Left lung (tissue), 4 donors: ENCODE measurements at regions not wholly inside any gene's neighbourhood (a gene's known extent, or its start where the extent isn't known, plus 50 kb on each side); places are given as distances from the start of the nearest gene placed in this dataset.

Experiments
- ATAC-seq: fragments of 200-7000 bp; cut with Tn5 transposase; one replicate; pipeline ENCODE4 v1.9.1; 2020; ENCODE audit warnings: moderate library complexity
- DNase-seq, 4 donors: peaks; one replicate each; pipeline ENCODE4 v3.0.0-alpha.2; 2013 to 2020
- H3K27ac ChIP-seq, 2 donors: fragments of 200-600 bp; sonication (generic) in 1 of 2; one replicate each; pipeline versions ENCODE4 v1.5.0 to v1.8.0; 2020 to 2021
- H3K27me3 ChIP-seq, 2 donors: fragments of 200-600 bp; sonication (generic) in 1 of 2; one replicate each; pipeline versions ENCODE4 v1.5.0 to v1.8.0; 2020 to 2021
- H3K36me3 ChIP-seq, 2 donors: fragments of 200-600 bp; sonication (generic) in 1 of 2; one replicate each; pipeline versions ENCODE4 v1.5.0 to v1.8.0; 2020 to 2021
- H3K4me1 ChIP-seq, 2 donors: fragments of 200-600 bp; one replicate each; pipeline ENCODE4 v1.8.0; 2021
- H3K4me3 ChIP-seq, 2 donors: fragments of 200-600 bp; sonication (generic) in 1 of 2; one replicate each; pipeline versions ENCODE4 v1.5.0 to v1.8.0; 2020 to 2021; ENCODE audit warnings: mild to moderate bottlenecking in 1 of 2
- H3K9me3 ChIP-seq, 2 donors: fragments of 200-600 bp; sonication (generic) in 1 of 2; one replicate each; pipeline versions ENCODE4 v1.5.0 to v1.8.0; 2020 to 2021
- CTCF ChIP-seq, 2 donors: fragments of 200-600 bp; sonication (generic) in 1 of 2; IDR thresholded peaks; one replicate each; pipeline versions ENCODE4 v1.5.0 to v1.8.0; 2021; ENCODE audit warnings: antibody characterized with exemption in 2 of 2
- intact Hi-C, 2 donors: fragments of 100-400 bp; cut with DNase I; formaldehyde crosslinking; loops; one replicate each; pipeline versions ENCODE4 v1.11.2 to v1.14.2; 2022
- donor health status: DM: no; HTN: yes; CAD: no.
- donor health status: DM: no; HTN: no; CAD: no.

- H3K9me3 ChIP-seq, result no peaks in the 10 kb centered on the region
- H3K4me1 ChIP-seq, result peaks cover 4 to 8% of the 10 kb centered on the region in 2 donors
- intact Hi-C loops, result loop anchor here in 1 of 2 donors (5.0 kb wide), 1 partner anchor 153 kb away; no protein-coding TSS in a partner anchor
- no peak overlapping the region for H3K27ac ChIP-seq
- no peak overlapping the region for H3K4me3 ChIP-seq
- no peaks in the 10 kb centered on the region for H3K36me3 ChIP-seq
- TF ChIP-seq CTCF (IDR thresholded peaks at IDR 0.05), result no peak
- DNase-seq, result no peak
- peaks cover 0 to 44% of the 10 kb centered on the region in 2 donors for H3K27me3 ChIP-seq
- ATAC-seq, result no peak
These were observed 50.4 kb upstream of the ARHGEF7 start for GRCh38 chr13:111064661-111065060.

GRCh38 chr13:111062966-111063365, 52.1 kb upstream of the ARHGEF7 start:
- no peak for DNase-seq
- H3K4me1 ChIP-seq, result peaks cover 4 to 8% of the 10 kb centered on the region in 2 donors
- intact Hi-C loops, result no loop called here
- peaks cover 0 to 36% of the 10 kb centered on the region in 2 donors for H3K27me3 ChIP-seq
- H3K9me3 ChIP-seq, result no peaks in the 10 kb centered on the region
- no peaks in the 10 kb centered on the region for H3K36me3 ChIP-seq
- no peak overlapping the region for H3K27ac ChIP-seq
- no peak overlapping the region for H3K4me3 ChIP-seq
- no peak for TF ChIP-seq CTCF (IDR thresholded peaks at IDR 0.05)
- no peak for ATAC-seq

- Histone ChIP-seq H3K27me3 (peaks cover 0 to 29% of the 10 kb centered on the region in 2 donors), H3K4me1 (peaks cover 2 to 4% of the 10 kb centered on the region in 2 donors), H3K4me3 (no peak overlapping the region), H3K9me3 (no peaks in the 10 kb centered on the region), H3K27ac (no peak overlapping the region), H3K36me3 (no peaks in the 10 kb centered on the region)
- intact Hi-C loops, result no loop called here
- no peak for TF ChIP-seq CTCF (IDR thresholded peaks at IDR 0.05)
- no peak for ATAC-seq
- DNase-seq, result peak in 1 of 4 donors; percentile 35
These were observed 52.8 kb upstream of the ARHGEF7 start for GRCh38 chr13:111062305-111062704.

GRCh38 chr13:111061358-111062045, 53.6 kb upstream of the ARHGEF7 start:
- Histone ChIP-seq H3K9me3 (no peaks in the 10 kb centered on the region), H3K27ac (no peak overlapping the region), H3K36me3 (no peaks in the 10 kb centered on the region), H3K4me1 (peaks cover 0 to 2% of the 10 kb centered on the region in 2 donors), H3K4me3 (no peak overlapping the region), H3K27me3 (peaks cover 0 to 21% of the 10 kb centered on the region in 2 donors)
- DNase-seq (no peak), ATAC-seq (no peak)
- no peak for TF ChIP-seq CTCF (IDR thresholded peaks at IDR 0.05)
- intact Hi-C loops, result no loop called here

DNA sequence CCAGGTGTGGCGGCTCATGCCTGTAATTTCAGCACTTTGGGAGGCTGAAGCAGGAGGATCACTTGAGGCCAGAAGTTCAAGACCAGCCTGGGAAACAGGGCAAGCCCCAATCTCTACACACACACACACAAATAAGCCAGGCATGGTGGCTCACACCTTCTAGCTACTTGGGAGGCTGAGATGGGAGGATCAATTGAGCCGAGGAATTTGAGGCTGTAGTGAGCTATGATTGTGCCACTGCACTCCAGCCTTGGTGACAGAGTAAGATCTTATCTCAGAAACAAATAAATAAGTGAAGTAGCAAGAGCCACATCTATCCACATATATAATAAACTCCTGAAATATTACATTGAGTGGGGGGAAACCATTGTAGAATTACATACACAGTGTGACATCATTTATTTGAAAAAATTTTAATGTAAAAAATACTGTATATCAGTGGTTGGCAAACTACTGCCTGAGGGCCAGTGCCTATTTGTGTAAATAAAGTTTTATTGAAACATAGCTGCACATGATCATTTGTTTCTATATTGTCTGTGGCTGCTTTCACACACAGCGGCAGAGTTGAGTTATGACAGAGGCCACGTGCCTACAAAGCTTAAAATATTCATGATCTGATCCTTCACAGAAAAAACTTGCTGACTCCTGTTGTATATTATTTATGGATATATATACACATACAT, 54.7 kb upstream of the ARHGEF7 start:
- ATAC-seq (no peak), DNase-seq (no peak)
- TF ChIP-seq CTCF (IDR thresholded peaks at IDR 0.05), result no peak
- Histone ChIP-seq H3K27ac (no peak overlapping the region), H3K27me3 (peaks cover 0 to 10% of the 10 kb centered on the region in 2 donors), H3K4me3 (no peak overlapping the region), H3K4me1 (no peaks in the 10 kb centered on the region), H3K36me3 (no peaks in the 10 kb centered on the region), H3K9me3 (no peaks in the 10 kb centered on the region)
- intact Hi-C loops, result no loop called here
